Activated naive CD8-positive, alpha-beta T cell treated with anti-CD3 and anti-CD28 coated beads, Interleukin-2, amount 10 ng/mL, durations not matched to agents 7 days and 5 days (primary cell): ENCODE measurements at regions not wholly inside any gene's neighbourhood (a gene's known extent, or its start where the extent isn't known, plus 50 kb on each side); places are given as distances from the start of the nearest gene placed in this dataset.
A peak's percentile ranks its signal among the peaks of the same experiment; 100 is the strongest.

Source experiments
- ATAC-seq: fragments of 150-1000 bp; cut with Tn5 transposase; one replicate; pipeline ENCODE4 v1.10.0; 2021; ENCODE audit warnings: low read depth, moderate library complexity
- POLR2A ChIA-PET: fragments of 350-600 bp; sonication (Branson Sonifier 250); formaldehyde crosslinking; loops from one replicate; lab custom pipeline; 2021; ENCODE audit warnings: antibody characterized with exemption; lab: Charles Lee
- DNase-seq: peaks from one replicate; pipeline ENCODE4 v3.0.0; 2021
- H3K27ac Mint-ChIP-seq: one replicate; pipeline ENCODE4 v1.8.0; 2022; ENCODE audit warnings: mild to moderate bottlenecking, mixed read lengths
- H3K27me3 Mint-ChIP-seq: one replicate; pipeline ENCODE4 v1.8.0; 2022; ENCODE audit warnings: mild to moderate bottlenecking, moderate library complexity, mixed read lengths
- H3K36me3 Mint-ChIP-seq: one replicate; pipeline ENCODE4 v1.8.0; 2021; ENCODE audit warnings: mild to moderate bottlenecking, mixed read lengths
- H3K4me1 Mint-ChIP-seq: one replicate; pipeline ENCODE4 v1.8.0; 2021; ENCODE audit warnings: mixed read lengths
- H3K4me3 Mint-ChIP-seq: one replicate; pipeline ENCODE4 v1.8.0; 2022; ENCODE audit warnings: mild to moderate bottlenecking, moderate library complexity, mixed read lengths
- H3K9me3 Mint-ChIP-seq: one replicate; pipeline ENCODE4 v1.8.0; 2021; ENCODE audit warnings: mixed read lengths

- H3K9me3 Mint-ChIP-seq = peaks cover 20% of the 10 kb centered on the region
- POLR2A ChIA-PET = interaction anchor here (0.5 kb wide), 1 partner anchor 84 kb away, joined by 4 read pairs; no protein-coding TSS in a partner anchor
- H3K36me3 Mint-ChIP-seq = no peaks in the 10 kb centered on the region
- H3K27ac Mint-ChIP-seq = no peak overlapping the region
- ATAC-seq (no peak), DNase-seq (no peak)
- peaks cover 9% of the 10 kb centered on the region for H3K27me3 Mint-ChIP-seq
- H3K4me1 Mint-ChIP-seq = peaks cover 13% of the 10 kb centered on the region
- H3K4me3 Mint-ChIP-seq = no peak overlapping the region
Observed at GRCh38 chr7:155187061-155187785, 110.5 kb upstream of the INSIG1 start.

GRCh38 chr7:155188357-155188756, 109.3 kb upstream of the INSIG1 start:
- Mint-ChIP-seq H3K9me3 (peaks cover 20% of the 10 kb centered on the region), H3K4me1 (peaks cover 13% of the 10 kb centered on the region), H3K27me3 (peaks cover 15% of the 10 kb centered on the region), H3K4me3 (no peak overlapping the region), H3K36me3 (no peaks in the 10 kb centered on the region), H3K27ac (peak overlapping the region; percentile 6)
- ATAC-seq (no peak), DNase-seq (no peak)
- POLR2A ChIA-PET = interaction anchor here (1.8 kb wide), 1 partner anchor 157 kb away, joined by 6 read pairs; no protein-coding TSS in a partner anchor

- Mint-ChIP-seq H3K4me3 (no peak overlapping the region), H3K27ac (no peak overlapping the region), H3K4me1 (peaks cover 13% of the 10 kb centered on the region), H3K9me3 (peaks cover 20% of the 10 kb centered on the region), H3K27me3 (peaks cover 19% of the 10 kb centered on the region), H3K36me3 (no peaks in the 10 kb centered on the region)
- DNase-seq = no peak
- POLR2A ChIA-PET = interaction anchor here (0.7 to 1.8 kb wide), 2 partner anchors 156 to 262 kb away, joined by 3 to 6 read pairs; no protein-coding TSS in a partner anchor
- no peak for ATAC-seq
Observed at GRCh38 chr7:155188821-155189581, 108.7 kb upstream of the INSIG1 start.

GRCh38 chr7:155189590-155189989, 108.1 kb upstream of the INSIG1 start:
- Mint-ChIP-seq H3K27me3 (peaks cover 19% of the 10 kb centered on the region), H3K36me3 (no peaks in the 10 kb centered on the region), H3K9me3 (peaks cover 20% of the 10 kb centered on the region), H3K4me1 (peaks cover 13% of the 10 kb centered on the region), H3K4me3 (no peak overlapping the region), H3K27ac (no peak overlapping the region)
- no peak for ATAC-seq
- no peak for DNase-seq
- POLR2A ChIA-PET = interaction anchor here (0.7 to 1.8 kb wide), 2 partner anchors 155 to 263 kb away, joined by 3 to 6 read pairs (median 5); no protein-coding TSS in a partner anchor

GRCh38 chr7:155190688-155191087, 107.0 kb upstream of the INSIG1 start:
- Mint-ChIP-seq H3K4me3 (no peak overlapping the region), H3K9me3 (peaks cover 12% of the 10 kb centered on the region), H3K27me3 (peaks cover 19% of the 10 kb centered on the region), H3K36me3 (no peaks in the 10 kb centered on the region), H3K27ac (no peak overlapping the region), H3K4me1 (peaks cover 13% of the 10 kb centered on the region)
- DNase-seq (peak; percentile 78), ATAC-seq (peak; percentile 58)
- POLR2A ChIA-PET = interaction anchor here (1.1 kb wide), 1 partner anchor 154 kb away, joined by 5 read pairs; no protein-coding TSS in a partner anchor

- Mint-ChIP-seq H3K4me1 (peaks cover 13% of the 10 kb centered on the region), H3K36me3 (peaks cover 1% of the 10 kb centered on the region), H3K27ac (no peak overlapping the region), H3K9me3 (peaks cover 11% of the 10 kb centered on the region), H3K4me3 (no peak overlapping the region), H3K27me3 (peaks cover 19% of the 10 kb centered on the region)
- no peak for ATAC-seq
- POLR2A ChIA-PET = no interaction called here
- no peak for DNase-seq
Observed at GRCh38 chr7:155191137-155191536, 106.5 kb upstream of the INSIG1 start.

- H3K27me3 Mint-ChIP-seq = peaks cover 19% of the 10 kb centered on the region
- H3K4me1 Mint-ChIP-seq = peaks cover 13% of the 10 kb centered on the region
- ATAC-seq (no peak), DNase-seq (no peak)
- POLR2A ChIA-PET = no interaction called here
- H3K4me3 Mint-ChIP-seq = no peak overlapping the region
- peaks cover 8% of the 10 kb centered on the region for H3K9me3 Mint-ChIP-seq
- H3K36me3 Mint-ChIP-seq = peaks cover 1% of the 10 kb centered on the region
- no peak overlapping the region for H3K27ac Mint-ChIP-seq
Observed at GRCh38 chr7:155191901-155192478, 105.7 kb upstream of the INSIG1 start.

GRCh38 chr7:155192961-155193640, 104.6 kb upstream of the INSIG1 start:
- POLR2A ChIA-PET = no interaction called here
- H3K4me3 Mint-ChIP-seq = no peak overlapping the region
- no peak for DNase-seq
- H3K36me3 Mint-ChIP-seq = peaks cover 1% of the 10 kb centered on the region
- no peak overlapping the region for H3K27ac Mint-ChIP-seq
- H3K4me1 Mint-ChIP-seq = peaks cover 13% of the 10 kb centered on the region
- peaks cover 19% of the 10 kb centered on the region for H3K27me3 Mint-ChIP-seq
- no peak for ATAC-seq
- H3K9me3 Mint-ChIP-seq = peaks cover 10% of the 10 kb centered on the region

- Mint-ChIP-seq H3K9me3 (peaks cover 10% of the 10 kb centered on the region), H3K4me3 (no peak overlapping the region), H3K36me3 (peaks cover 1% of the 10 kb centered on the region), H3K27ac (no peak overlapping the region), H3K27me3 (peaks cover 19% of the 10 kb centered on the region), H3K4me1 (peaks cover 7% of the 10 kb centered on the region)
- DNase-seq = no peak
- POLR2A ChIA-PET = no interaction called here
- ATAC-seq = no peak
Observed at GRCh38 chr7:155193716-155194115, 104.0 kb upstream of the INSIG1 start.

- ATAC-seq (no peak), DNase-seq (no peak)
- Mint-ChIP-seq H3K9me3 (peaks cover 10% of the 10 kb centered on the region), H3K27ac (no peak overlapping the region), H3K36me3 (peaks cover 1% of the 10 kb centered on the region), H3K4me3 (no peak overlapping the region), H3K27me3 (peaks cover 19% of the 10 kb centered on the region), H3K4me1 (peaks cover 5% of the 10 kb centered on the region)
- POLR2A ChIA-PET = no interaction called here
Observed at GRCh38 chr7:155194382-155195140, 103.1 kb upstream of the INSIG1 start.

GRCh38 chr7:155195939-155196523, 101.6 kb upstream of the INSIG1 start:
- Mint-ChIP-seq H3K27ac (no peak overlapping the region), H3K4me3 (no peak overlapping the region), H3K4me1 (peaks cover 2% of the 10 kb centered on the region), H3K27me3 (peaks cover 13% of the 10 kb centered on the region), H3K36me3 (peaks cover 1% of the 10 kb centered on the region), H3K9me3 (peaks cover 10% of the 10 kb centered on the region)
- no peak for DNase-seq
- POLR2A ChIA-PET = no interaction called here
- no peak for ATAC-seq
